Kidney epithelial cell (primary cell): ENCODE measurements at regions not wholly inside any gene's neighbourhood (a gene's known extent, or its start where the extent isn't known, plus 50 kb on each side); places are given as distances from the start of the nearest gene placed in this dataset.

Experiments used
- DNase-seq: peaks from one replicate; pipeline ENCODE4 v3.0.0-alpha.2; 2010; ENCODE audit warnings: low read depth
- H3K27me3 ChIP-seq: 2 replicates; pipeline ENCODE4 v1.6.0; 2011; ENCODE audit warnings: low read length; ENCODE audit not compliant: control insufficient read depth, insufficient read depth
- H3K36me3 ChIP-seq: 2 replicates; pipeline ENCODE4 v1.5.1; 2011; ENCODE audit warnings: low read length; ENCODE audit not compliant: control insufficient read depth, insufficient read depth
- H3K4me3 ChIP-seq: 2 replicates; pipeline ENCODE4 v1.5.1; 2011; ENCODE audit warnings: low read depth, mild to moderate bottlenecking, control low read depth, low read length
- CTCF ChIP-seq: IDR thresholded peaks from 2 replicates; pipeline ENCODE4 v1.5.1; 2011; ENCODE audit warnings: mild to moderate bottlenecking, moderate library complexity, low read length, control low read depth, inconsistent platforms; ENCODE audit not compliant: insufficient read depth, poor library complexity, severe bottlenecking

- TF ChIP-seq CTCF = no peak
- H3K36me3 ChIP-seq = no peaks in the 10 kb centered on the region
- no peaks in the 10 kb centered on the region for H3K27me3 ChIP-seq
- DNase-seq = no peak
- no peak overlapping the region for H3K4me3 ChIP-seq
These were observed 483.1 kb upstream of the PSMD7 start for GRCh38 chr16:73813527-73813926.

- TF ChIP-seq CTCF = no peak
- Histone ChIP-seq H3K27me3 (no peaks in the 10 kb centered on the region), H3K36me3 (no peaks in the 10 kb centered on the region), H3K4me3 (no peak overlapping the region)
- DNase-seq = no peak
These were observed 492.2 kb upstream of the PSMD7 start for GRCh38 chr16:73804456-73804855.

GRCh38 chr16:73798471-73798870, 498.1 kb upstream of the PSMD7 start:
- Histone ChIP-seq H3K27me3 (peaks cover 4% of the 10 kb centered on the region), H3K4me3 (no peak overlapping the region), H3K36me3 (no peaks in the 10 kb centered on the region)
- DNase-seq = no peak
- no peak for TF ChIP-seq CTCF

GRCh38 chr16:73797115-73797514, 499.5 kb upstream of the PSMD7 start:
- H3K4me3 ChIP-seq = no peak overlapping the region
- no peak for DNase-seq
- TF ChIP-seq CTCF = no peak
- H3K27me3 ChIP-seq = peaks cover 7% of the 10 kb centered on the region
- H3K36me3 ChIP-seq = no peaks in the 10 kb centered on the region

GRCh38 chr16:73796241-73796640, 500.4 kb upstream of the PSMD7 start:
- DNase-seq = no peak
- no peak for TF ChIP-seq CTCF
- H3K4me3 ChIP-seq = no peak overlapping the region
- H3K36me3 ChIP-seq = no peaks in the 10 kb centered on the region
- H3K27me3 ChIP-seq = peaks cover 7% of the 10 kb centered on the region

GRCh38 chr16:73794994-73795393, 501.6 kb upstream of the PSMD7 start:
- peaks cover 7% of the 10 kb centered on the region for H3K27me3 ChIP-seq
- DNase-seq = no peak
- no peak overlapping the region for H3K4me3 ChIP-seq
- TF ChIP-seq CTCF = no peak
- no peaks in the 10 kb centered on the region for H3K36me3 ChIP-seq
